HepG2 (cell line): ENCODE measurements at regions not wholly inside any gene's neighbourhood (a gene's known extent, or its start where the extent isn't known, plus 50 kb on each side); places are given as distances from the start of the nearest gene placed in this dataset.

ENCODE experiments used
- ATAC-seq: fragments of 200-7000 bp; cut with Tn5 transposase; 3 replicates; pipeline ENCODE4 v1.9.1; 2020; ENCODE audit warnings: mild to moderate bottlenecking, moderate library complexity
- BruUV-seq: library from RNA; stranded (reverse); fragments of 400-500 nt; replicated peaks from 2 replicates; lab custom pipeline; 2021; lab: Mats Ljungman, UMichigan
- CTCF ChIA-PET: fragments of 300-600 bp; formaldehyde crosslinking; extraction: SDS; loops from one replicate; lab custom pipeline; 2021; ENCODE audit warnings: low total read pairs, inconsistent platforms, low intra/inter-chr PET ratio; lab: Yijun Ruan, JAX
- POLR2A ChIA-PET: fragments of 350-600 bp; sonication (Branson Sonifier 250); formaldehyde crosslinking; loops from one replicate; lab custom pipeline; 2020; ENCODE audit warnings: antibody characterized with exemption, inconsistent platforms; lab: Yijun Ruan, JAX
- DNase-seq: peaks from one replicate; pipeline ENCODE4 v3.0.0-alpha.2; 2015; ENCODE audit warnings: low spot score
- FAIRE-seq: peaks from 3 replicates; lab custom pipeline; 2011; peaks lifted over from hg19 to GRCh38; lab: Jason Lieb, UNC
- H2AFZ ChIP-seq: one replicate; pipeline ENCODE4 v1.6.1; 2011; ENCODE audit warnings: low read length, inconsistent platforms
- H3K27ac ChIP-seq: fragments of 300-600 bp; 3 replicates; pipeline ENCODE4 v1.8.0; 2011; ENCODE audit warnings: mixed run types, mild to moderate bottlenecking, mixed read lengths, low read length, inconsistent platforms; ENCODE audit not compliant: insufficient read depth; ENCODE audit errors: extremely low read length
- H3K27me3 ChIP-seq, 2 experiments: fragments of 200-600 bp in 1 of 2; 2 replicates in 1 of 2; 3 replicates in 1 of 2; pipeline versions ENCODE4 v1.6.0 to v1.8.0; 2011; ENCODE audit warnings: low read length in 2 of 2, mild to moderate bottlenecking in 2 of 2, moderate library complexity in 2 of 2, inconsistent platforms in 1 of 2; ENCODE audit not compliant: insufficient read depth in 2 of 2, control insufficient read depth in 1 of 2
- H3K36me3 ChIP-seq, 2 experiments: fragments of 200-600 bp in 1 of 2; replicated peaks in 1 of 2; 2 replicates in 1 of 2; 3 replicates in 1 of 2; pipeline versions ENCODE4 v1.5.1 to v1.8.0; 2011; ENCODE audit warnings: low read length in 2 of 2, inconsistent platforms in 1 of 2; ENCODE audit not compliant: insufficient read depth in 2 of 2, control insufficient read depth in 1 of 2
- H3K4me1 ChIP-seq: 2 replicates; pipeline ENCODE4 v1.5.1; 2012; ENCODE audit warnings: low read length, inconsistent platforms; ENCODE audit not compliant: insufficient read depth
- H3K4me2 ChIP-seq: 2 replicates; pipeline ENCODE4 v1.6.0; 2011; ENCODE audit warnings: low read depth, low read length, inconsistent platforms
- H3K4me3 ChIP-seq, 3 experiments: fragments of 200-600 bp in 1 of 3; sonication (generic), shearing (Covaris generic) in 1 of 3; replicated peaks in 1 of 3; 2 replicates each; pipeline ENCODE4 v1.5.1; 2011 to 2016; ENCODE audit warnings: low read length in 3 of 3, inconsistent platforms in 2 of 3, low read depth in 2 of 3, mild to moderate bottlenecking in 2 of 3, control low read depth in 1 of 3, mixed read lengths in 1 of 3; ENCODE audit not compliant: insufficient read depth in 1 of 3
- H3K79me2 ChIP-seq: one replicate; pipeline ENCODE4 v1.6.1; 2011; ENCODE audit warnings: low read length, inconsistent platforms; ENCODE audit not compliant: insufficient read depth
- H3K9ac ChIP-seq: 2 replicates; pipeline ENCODE4 v1.6.0; 2011; ENCODE audit warnings: mild to moderate bottlenecking, low read depth, low read length, inconsistent platforms; ENCODE audit not compliant: insufficient read depth
- H3K9me3 ChIP-seq: 2 replicates; pipeline ENCODE4 v1.5.1; 2012; ENCODE audit warnings: mild to moderate bottlenecking, low read length
- H4K20me1 ChIP-seq: 2 replicates; pipeline ENCODE4 v1.6.0; 2011; ENCODE audit warnings: inconsistent platforms, mild to moderate bottlenecking, low read length, moderate library complexity; ENCODE audit not compliant: insufficient read depth
- POLR2G ChIP-seq: fragments of 200-400 bp; formaldehyde crosslinking; IDR thresholded peaks from 2 replicates; pipeline ENCODE4 v1.6.1; 2018; ENCODE audit warnings: mild to moderate bottlenecking, low read depth, low read length, moderate library complexity
- RNF2 ChIP-seq: fragments of 450-650 bp; conservative IDR thresholded peaks from 2 replicates; pipeline ENCODE4 v1.6.1; 2016; ENCODE audit warnings: low read depth
- ZNF20 ChIP-seq: sonication (generic); formaldehyde crosslinking; IDR thresholded peaks from 2 replicates; pipeline ENCODE4 v1.4.0; 2020; ENCODE audit warnings: mild to moderate bottlenecking, moderate library complexity, missing genetic modification reagents
- ZNF841 ChIP-seq: sonication (generic); formaldehyde crosslinking; IDR thresholded peaks from 2 replicates; pipeline ENCODE4 v1.8.1; 2023; ENCODE audit warnings: missing genetic modification reagents, borderline replicate concordance
- WGBS: methylation state at CpG from one replicate; pipeline ENCODE4 v1.1.6; 2017; ENCODE audit warnings: low lambda C conversion rate; 5-methylcytosine and 5-hydroxymethylcytosine counted together
- in situ Hi-C: cut with HindIII; loops from 2 replicates; pipeline ENCODE4 v1.10.0; 2017; ENCODE audit warnings: low pct_unique_long_range_greater_than_20kb; ENCODE audit not compliant: extremely low pct_ligation_motif_present
- intact Hi-C: fragments of 100-400 bp; cut with micrococcal nuclease; formaldehyde crosslinking; loops from one replicate; pipeline ENCODE4 v1.10.0; 2022; ENCODE audit not compliant: unreplicated experiment
- TF ChIP-seq, protein P1 (sequence below): IDR thresholded peaks from 2 replicates; pipeline ENCODE4 v1.6.1; 2016; ENCODE audit warnings: mild to moderate bottlenecking, missing biosample characterization, missing genetic modification reagents
- TF ChIP-seq, protein P2 (sequence below): sonication (generic); formaldehyde crosslinking; IDR thresholded peaks from 2 replicates; pipeline ENCODE4 v1.4.0; 2020; ENCODE audit warnings: missing genetic modification reagents, borderline replicate concordance
- TF ChIP-seq, protein P3 (sequence below): IDR thresholded peaks from 2 replicates; pipeline ENCODE4 v1.6.1; 2016; ENCODE audit warnings: missing genetic modification reagents, missing compliant biosample characterization
- TF ChIP-seq, protein P4 (sequence below): sonication (generic); formaldehyde crosslinking; IDR thresholded peaks from 2 replicates; pipeline ENCODE4 v1.4.0; 2020; ENCODE audit warnings: mild to moderate bottlenecking, low read depth, missing genetic modification reagents

DNA sequence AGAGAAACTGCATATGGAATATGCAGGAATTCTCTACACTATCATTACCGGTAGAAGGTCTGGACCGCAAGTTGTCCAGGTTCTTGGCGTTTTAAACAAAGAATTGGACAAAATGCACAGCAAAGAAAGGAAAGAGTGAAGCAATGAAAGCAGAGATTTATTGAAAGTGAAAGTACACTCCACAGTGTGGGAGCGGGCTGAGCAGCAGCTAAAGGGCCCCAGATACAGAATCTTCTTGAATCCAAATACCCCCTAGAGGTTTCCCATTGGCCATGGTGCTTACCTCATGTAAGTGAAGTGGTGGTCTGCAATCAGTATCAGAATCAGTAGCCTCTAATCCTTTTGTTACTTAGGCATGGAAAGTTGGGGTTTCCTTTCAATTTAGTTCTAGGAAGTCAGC, 178.5 kb upstream of the IRX3 start:
- no peak overlapping the region for H3K9ac ChIP-seq
- no peaks in the 10 kb centered on the region for H3K79me2 ChIP-seq
- H3K27ac ChIP-seq = no peak overlapping the region
- H3K36me3 ChIP-seq = no peaks in the 10 kb centered on the region
- no peaks in the 10 kb centered on the region for H3K4me1 ChIP-seq
- H3K4me2 ChIP-seq = no peak overlapping the region
- in situ Hi-C loops (no loop called here), intact Hi-C loops (no loop called here)
- CTCF ChIA-PET = no interaction called here
- peaks cover 29% of the 10 kb centered on the region for H3K9me3 ChIP-seq
- ATAC-seq (no peak), DNase-seq (no peak), FAIRE-seq (no peak)
- no peaks in the 10 kb centered on the region for H3K27me3 ChIP-seq
- peak; percentile 98 for TF ChIP-seq ZNF20 (CRISPR knock-in tag)
- no peak for TF ChIP-seq ZNF841 (CRISPR knock-in tag)
- WGBS = 40% methylated on average over 4 of the region's 4 CpGs
- POLR2A ChIA-PET = no interaction called here
- H4K20me1 ChIP-seq = no peaks in the 10 kb centered on the region
- no TSS peak for BruUV-seq
- H2AFZ ChIP-seq = no peak overlapping the region
- H3K4me3 ChIP-seq = no peak overlapping the region

DNA sequence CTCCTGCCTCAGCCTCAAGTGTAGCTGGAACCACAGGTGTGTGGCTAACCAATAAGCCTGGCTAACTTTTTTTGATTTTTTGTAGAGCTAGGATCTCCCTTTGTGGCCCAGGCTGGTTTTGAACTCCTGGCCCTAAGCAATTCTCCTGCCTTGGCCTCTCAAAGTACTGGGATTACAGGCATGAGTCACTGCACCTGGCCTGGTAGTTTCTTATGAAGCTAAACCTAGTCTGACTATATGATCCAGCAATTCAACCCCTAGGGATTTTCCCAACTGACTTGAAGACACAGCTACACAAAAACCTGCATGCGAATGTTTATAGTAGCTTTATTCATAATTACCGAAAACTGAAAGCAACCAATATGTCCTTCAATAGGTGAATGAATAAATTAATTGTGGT, 176.2 kb upstream of the IRX3 start:
- Histone ChIP-seq H3K27me3 (no peaks in the 10 kb centered on the region), H3K4me2 (no peak overlapping the region), H4K20me1 (no peaks in the 10 kb centered on the region), H3K9ac (no peak overlapping the region), H3K36me3 (no peaks in the 10 kb centered on the region), H3K9me3 (peaks cover 29% of the 10 kb centered on the region), H3K27ac (no peak overlapping the region), H3K4me1 (no peaks in the 10 kb centered on the region), H3K4me3 (no peak overlapping the region), H2AFZ (no peak overlapping the region), H3K79me2 (no peaks in the 10 kb centered on the region)
- 60% methylated on average over 2 of the region's 2 CpGs for WGBS
- FAIRE-seq = no peak
- ChIA-PET POLR2A (no interaction called here), CTCF (no interaction called here)
- BruUV-seq = no TSS peak
- DNase-seq = no peak
- in situ Hi-C loops (no loop called here), intact Hi-C loops (no loop called here)
- ATAC-seq = no peak
- TF ChIP-seq, protein P1, sequence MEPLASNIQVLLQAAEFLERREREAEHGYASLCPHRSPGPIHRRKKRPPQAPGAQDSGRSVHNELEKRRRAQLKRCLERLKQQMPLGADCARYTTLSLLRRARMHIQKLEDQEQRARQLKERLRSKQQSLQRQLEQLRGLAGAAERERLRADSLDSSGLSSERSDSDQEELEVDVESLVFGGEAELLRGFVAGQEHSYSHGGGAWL (CRISPR knock-in tag) = no peak
- TF ChIP-seq, protein P2, sequence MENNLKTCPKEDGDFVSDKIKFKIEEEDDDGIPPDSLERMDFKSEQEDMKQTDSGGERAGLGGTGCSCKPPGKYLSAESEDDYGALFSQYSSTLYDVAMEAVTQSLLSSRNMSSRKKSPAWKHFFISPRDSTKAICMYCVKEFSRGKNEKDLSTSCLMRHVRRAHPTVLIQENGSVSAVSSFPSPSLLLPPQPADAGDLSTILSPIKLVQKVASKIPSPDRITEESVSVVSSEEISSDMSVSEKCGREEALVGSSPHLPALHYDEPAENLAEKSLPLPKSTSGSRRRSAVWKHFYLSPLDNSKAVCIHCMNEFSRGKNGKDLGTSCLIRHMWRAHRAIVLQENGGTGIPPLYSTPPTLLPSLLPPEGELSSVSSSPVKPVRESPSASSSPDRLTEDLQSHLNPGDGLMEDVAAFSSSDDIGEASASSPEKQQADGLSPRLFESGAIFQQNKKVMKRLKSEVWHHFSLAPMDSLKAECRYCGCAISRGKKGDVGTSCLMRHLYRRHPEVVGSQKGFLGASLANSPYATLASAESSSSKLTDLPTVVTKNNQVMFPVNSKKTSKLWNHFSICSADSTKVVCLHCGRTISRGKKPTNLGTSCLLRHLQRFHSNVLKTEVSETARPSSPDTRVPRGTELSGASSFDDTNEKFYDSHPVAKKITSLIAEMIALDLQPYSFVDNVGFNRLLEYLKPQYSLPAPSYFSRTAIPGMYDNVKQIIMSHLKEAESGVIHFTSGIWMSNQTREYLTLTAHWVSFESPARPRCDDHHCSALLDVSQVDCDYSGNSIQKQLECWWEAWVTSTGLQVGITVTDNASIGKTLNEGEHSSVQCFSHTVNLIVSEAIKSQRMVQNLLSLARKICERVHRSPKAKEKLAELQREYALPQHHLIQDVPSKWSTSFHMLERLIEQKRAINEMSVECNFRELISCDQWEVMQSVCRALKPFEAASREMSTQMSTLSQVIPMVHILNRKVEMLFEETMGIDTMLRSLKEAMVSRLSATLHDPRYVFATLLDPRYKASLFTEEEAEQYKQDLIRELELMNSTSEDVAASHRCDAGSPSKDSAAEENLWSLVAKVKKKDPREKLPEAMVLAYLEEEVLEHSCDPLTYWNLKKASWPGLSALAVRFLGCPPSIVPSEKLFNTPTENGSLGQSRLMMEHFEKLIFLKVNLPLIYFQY (CRISPR knock-in tag) = no peak
- TF ChIP-seq, protein P3, sequence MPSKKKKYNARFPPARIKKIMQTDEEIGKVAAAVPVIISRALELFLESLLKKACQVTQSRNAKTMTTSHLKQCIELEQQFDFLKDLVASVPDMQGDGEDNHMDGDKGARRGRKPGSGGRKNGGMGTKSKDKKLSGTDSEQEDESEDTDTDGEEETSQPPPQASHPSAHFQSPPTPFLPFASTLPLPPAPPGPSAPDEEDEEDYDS (CRISPR knock-in tag) = no peak
- TF ChIP-seq POLR2G (no peak), RNF2 (no peak)
- TF ChIP-seq, protein P4, sequence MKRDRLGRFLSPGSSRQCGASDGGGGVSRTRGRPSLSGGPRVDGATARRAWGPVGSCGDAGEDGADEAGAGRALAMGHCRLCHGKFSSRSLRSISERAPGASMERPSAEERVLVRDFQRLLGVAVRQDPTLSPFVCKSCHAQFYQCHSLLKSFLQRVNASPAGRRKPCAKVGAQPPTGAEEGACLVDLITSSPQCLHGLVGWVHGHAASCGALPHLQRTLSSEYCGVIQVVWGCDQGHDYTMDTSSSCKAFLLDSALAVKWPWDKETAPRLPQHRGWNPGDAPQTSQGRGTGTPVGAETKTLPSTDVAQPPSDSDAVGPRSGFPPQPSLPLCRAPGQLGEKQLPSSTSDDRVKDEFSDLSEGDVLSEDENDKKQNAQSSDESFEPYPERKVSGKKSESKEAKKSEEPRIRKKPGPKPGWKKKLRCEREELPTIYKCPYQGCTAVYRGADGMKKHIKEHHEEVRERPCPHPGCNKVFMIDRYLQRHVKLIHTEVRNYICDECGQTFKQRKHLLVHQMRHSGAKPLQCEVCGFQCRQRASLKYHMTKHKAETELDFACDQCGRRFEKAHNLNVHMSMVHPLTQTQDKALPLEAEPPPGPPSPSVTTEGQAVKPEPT = no peak
